Mesendoderm (in vitro differentiated cells): ENCODE measurements at regions not wholly inside any gene's neighbourhood (a gene's known extent, or its start where the extent isn't known, plus 50 kb on each side); places are given as distances from the start of the nearest gene placed in this dataset.

ENCODE experiments used
- DNase-seq: peaks from one replicate; pipeline ENCODE4 v3.0.0; 2013
- H2AK5ac ChIP-seq: 2 replicates; pipeline ENCODE4 v1.6.1; 2013; ENCODE audit warnings: low read length, inconsistent platforms
- H2BK120ac ChIP-seq: 2 replicates; pipeline ENCODE4 v1.6.1; 2013; ENCODE audit warnings: low read depth, mild to moderate bottlenecking, low read length, moderate library complexity, mixed read lengths
- H2BK15ac ChIP-seq: replicated peaks from 2 replicates; pipeline ENCODE4 v1.6.1; 2013; ENCODE audit warnings: low read depth, mild to moderate bottlenecking, moderate library complexity
- H2BK5ac ChIP-seq: 2 replicates; pipeline ENCODE4 v1.6.1; 2013; ENCODE audit warnings: low read length, inconsistent platforms
- H3K18ac ChIP-seq: 2 replicates; pipeline ENCODE4 v1.6.1; 2013; ENCODE audit warnings: mild to moderate bottlenecking, low read length, mixed read lengths
- H3K23ac ChIP-seq: one replicate; pipeline ENCODE4 v1.6.1; 2013; ENCODE audit warnings: low read length
- H3K27ac ChIP-seq: 2 replicates; pipeline ENCODE4 v1.5.1; 2013; ENCODE audit warnings: low read depth, mild to moderate bottlenecking, inconsistent platforms, low read length, moderate library complexity
- H3K27me3 ChIP-seq: 2 replicates; pipeline ENCODE4 v1.6.1; 2013; ENCODE audit warnings: low read length, control low read depth, mild to moderate bottlenecking, inconsistent platforms; ENCODE audit not compliant: insufficient read depth, poor library complexity
- H3K36me3 ChIP-seq: 2 replicates; pipeline ENCODE4 v1.6.1; 2013; ENCODE audit warnings: low read length, inconsistent platforms; ENCODE audit not compliant: control insufficient read depth, insufficient read depth
- H3K4ac ChIP-seq: one replicate; pipeline ENCODE4 v1.6.1; 2013; ENCODE audit warnings: low read depth, mild to moderate bottlenecking, low read length, moderate library complexity
- H3K4me1 ChIP-seq: 2 replicates; pipeline ENCODE4 v1.6.1; 2013; ENCODE audit warnings: low read depth, low read length, inconsistent platforms; ENCODE audit not compliant: control insufficient read depth
- H3K4me2 ChIP-seq: 2 replicates; pipeline ENCODE4 v1.6.1; 2013; ENCODE audit warnings: low read length
- H3K4me3 ChIP-seq: 2 replicates; pipeline ENCODE4 v1.5.1; 2013; ENCODE audit warnings: mild to moderate bottlenecking, low read length
- H3K56ac ChIP-seq: one replicate; pipeline ENCODE4 v1.6.1; 2013; ENCODE audit warnings: low read length
- H3K79me1 ChIP-seq: 2 replicates; pipeline ENCODE4 v1.6.1; 2013; ENCODE audit warnings: low read length, inconsistent platforms
- H3K79me2 ChIP-seq: 2 replicates; pipeline ENCODE4 v1.6.1; 2013; ENCODE audit warnings: mild to moderate bottlenecking, low read length; ENCODE audit not compliant: control insufficient read depth, insufficient read depth
- H3K9ac ChIP-seq: 2 replicates; pipeline ENCODE4 v1.6.1; 2013; ENCODE audit warnings: low read length, inconsistent platforms
- H4K5ac ChIP-seq: one replicate; pipeline ENCODE4 v1.6.1; 2013; ENCODE audit warnings: low read length
- H4K8ac ChIP-seq: one replicate; pipeline ENCODE4 v1.6.1; 2013; ENCODE audit warnings: low read depth, mild to moderate bottlenecking, control low read depth, low read length, moderate library complexity
- WGBS: extraction: QIAGEN DNeasy Blood & Tissue Kit; methylation state at CpG from one replicate; pipeline ENCODE4 v1.1.7; 2013; ENCODE audit warnings: low lambda C conversion rate, missing lambda C conversion rate; ENCODE audit not compliant: insufficient coverage; ENCODE audit errors: extremely low coverage; 5-methylcytosine and 5-hydroxymethylcytosine counted together

- H3K79me1 ChIP-seq: no peaks in the 10 kb centered on the region
- H3K4me2 ChIP-seq: no peak overlapping the region
- H4K5ac ChIP-seq: no peak overlapping the region
- no peak overlapping the region for H3K27ac ChIP-seq
- no peak overlapping the region for H2BK5ac ChIP-seq
- H3K18ac ChIP-seq: no peak overlapping the region
- H3K27me3 ChIP-seq: no peaks in the 10 kb centered on the region
- no peaks in the 10 kb centered on the region for H3K79me2 ChIP-seq
- H3K4me1 ChIP-seq: no peaks in the 10 kb centered on the region
- no peak overlapping the region for H3K23ac ChIP-seq
- H2BK15ac ChIP-seq: no peak overlapping the region
- no peak overlapping the region for H2BK120ac ChIP-seq
- no peak for DNase-seq
- no peak overlapping the region for H3K4ac ChIP-seq
- H3K9ac ChIP-seq: no peak overlapping the region
- no peaks in the 10 kb centered on the region for H3K36me3 ChIP-seq
- H2AK5ac ChIP-seq: no peak overlapping the region
- WGBS: no CpG with 5 or more reads among the region's 4 CpGs
- no peak overlapping the region for H3K56ac ChIP-seq
- H4K8ac ChIP-seq: no peak overlapping the region
- H3K4me3 ChIP-seq: no peak overlapping the region
Observed at GRCh38 chr16:16991711-16992110, 479.0 kb downstream of the XYLT1 start.

DNA sequence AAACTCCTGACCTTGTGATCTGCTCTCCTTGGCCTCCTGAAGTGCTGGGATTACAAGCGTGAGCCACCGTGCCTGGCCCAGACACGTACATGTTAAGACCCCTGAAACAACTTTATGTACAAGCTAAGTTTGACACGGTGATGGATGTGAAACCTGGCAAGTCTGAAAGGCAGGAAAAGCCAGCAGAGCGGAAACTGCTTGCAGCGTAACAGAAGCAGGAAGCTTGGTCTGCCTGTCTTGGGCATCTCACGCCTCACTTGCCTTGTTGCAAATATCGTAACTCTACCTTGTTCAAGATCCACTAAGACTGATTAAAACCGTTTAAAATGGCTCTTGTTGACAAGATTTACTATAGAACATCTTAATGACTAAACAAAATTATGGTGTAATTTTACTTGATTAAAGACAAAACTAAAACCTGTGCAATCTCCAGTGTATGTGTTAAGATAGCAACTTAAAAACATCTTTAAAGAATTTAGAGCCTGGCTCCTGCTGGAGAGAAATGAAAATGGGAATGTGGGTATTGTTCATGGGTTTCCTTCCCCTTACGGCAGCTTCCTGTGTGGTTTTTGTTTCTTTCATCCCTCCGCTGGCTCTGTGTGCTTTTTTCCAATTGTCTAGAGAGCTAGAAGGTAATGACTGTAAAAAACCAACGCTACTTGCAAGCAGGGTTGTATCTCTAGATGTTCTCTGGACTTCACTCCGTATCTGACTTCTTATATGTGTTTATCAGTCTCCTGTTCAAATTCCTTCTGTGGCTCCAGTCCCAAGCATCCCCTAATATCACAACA, 477.6 kb downstream of the XYLT1 start:
- Histone ChIP-seq H3K23ac (no peak overlapping the region), H3K79me2 (no peaks in the 10 kb centered on the region), H2AK5ac (no peak overlapping the region), H3K36me3 (no peaks in the 10 kb centered on the region), H3K4me3 (no peak overlapping the region), H3K4me1 (no peaks in the 10 kb centered on the region), H3K27ac (no peak overlapping the region), H3K18ac (no peak overlapping the region), H2BK5ac (no peak overlapping the region), H3K56ac (no peak overlapping the region), H2BK15ac (no peak overlapping the region), H3K27me3 (no peaks in the 10 kb centered on the region), H3K4ac (no peak overlapping the region), H4K5ac (no peak overlapping the region), H2BK120ac (no peak overlapping the region), H3K79me1 (no peaks in the 10 kb centered on the region), H4K8ac (no peak overlapping the region), H3K9ac (no peak overlapping the region), H3K4me2 (no peak overlapping the region)
- no peak for DNase-seq
- no CpG with 5 or more reads among the region's 13 CpGs for whole genome bisulfite sequencing

GRCh38 chr16:16994831-16995230, 475.9 kb downstream of the XYLT1 start:
- Histone ChIP-seq H3K27me3 (no peaks in the 10 kb centered on the region), H3K18ac (no peak overlapping the region), H2AK5ac (no peak overlapping the region), H4K8ac (no peak overlapping the region), H3K56ac (no peak overlapping the region), H3K27ac (no peak overlapping the region), H3K4me3 (no peak overlapping the region), H2BK5ac (no peak overlapping the region), H3K79me2 (no peaks in the 10 kb centered on the region), H3K4me2 (no peak overlapping the region), H3K79me1 (no peaks in the 10 kb centered on the region), H3K23ac (no peak overlapping the region), H3K36me3 (no peaks in the 10 kb centered on the region), H3K4me1 (no peaks in the 10 kb centered on the region), H2BK15ac (no peak overlapping the region), H3K4ac (no peak overlapping the region), H4K5ac (no peak overlapping the region), H3K9ac (no peak overlapping the region), H2BK120ac (no peak overlapping the region)
- DNase-seq: peak; percentile 30
- no CpG with 5 or more reads among the region's 5 CpGs for WGBS

GRCh38 chr16:16996827-16997226, 473.9 kb downstream of the XYLT1 start:
- Histone ChIP-seq H2BK15ac (no peak overlapping the region), H3K23ac (no peak overlapping the region), H2BK5ac (no peak overlapping the region), H3K4me1 (no peaks in the 10 kb centered on the region), H3K18ac (no peak overlapping the region), H3K79me1 (no peaks in the 10 kb centered on the region), H4K5ac (no peak overlapping the region), H3K4me3 (no peak overlapping the region), H3K36me3 (no peaks in the 10 kb centered on the region), H3K79me2 (no peaks in the 10 kb centered on the region), H2AK5ac (no peak overlapping the region), H3K4ac (no peak overlapping the region), H2BK120ac (no peak overlapping the region), H3K56ac (no peak overlapping the region), H3K27ac (no peak overlapping the region), H4K8ac (no peak overlapping the region), H3K27me3 (no peaks in the 10 kb centered on the region), H3K4me2 (no peak overlapping the region), H3K9ac (no peak overlapping the region)
- DNase-seq: peak; percentile 46
- WGBS: no CpG with 5 or more reads among the region's 3 CpGs

GRCh38 chr16:16997349-16997748, 473.4 kb downstream of the XYLT1 start:
- no peaks in the 10 kb centered on the region for H3K27me3 ChIP-seq
- no peak overlapping the region for H3K56ac ChIP-seq
- no peak overlapping the region for H3K23ac ChIP-seq
- no peak overlapping the region for H3K18ac ChIP-seq
- no peaks in the 10 kb centered on the region for H3K79me2 ChIP-seq
- no peaks in the 10 kb centered on the region for H3K36me3 ChIP-seq
- no peak overlapping the region for H3K27ac ChIP-seq
- DNase-seq: no peak
- no peaks in the 10 kb centered on the region for H3K4me1 ChIP-seq
- no peak overlapping the region for H2BK5ac ChIP-seq
- no peak overlapping the region for H4K5ac ChIP-seq
- H3K4me3 ChIP-seq: no peak overlapping the region
- no peaks in the 10 kb centered on the region for H3K79me1 ChIP-seq
- H2AK5ac ChIP-seq: no peak overlapping the region
- H4K8ac ChIP-seq: no peak overlapping the region
- H3K4ac ChIP-seq: no peak overlapping the region
- no peak overlapping the region for H3K9ac ChIP-seq
- H2BK120ac ChIP-seq: no peak overlapping the region
- no CpG with 5 or more reads among the region's 6 CpGs for WGBS
- no peak overlapping the region for H2BK15ac ChIP-seq
- no peak overlapping the region for H3K4me2 ChIP-seq

DNA sequence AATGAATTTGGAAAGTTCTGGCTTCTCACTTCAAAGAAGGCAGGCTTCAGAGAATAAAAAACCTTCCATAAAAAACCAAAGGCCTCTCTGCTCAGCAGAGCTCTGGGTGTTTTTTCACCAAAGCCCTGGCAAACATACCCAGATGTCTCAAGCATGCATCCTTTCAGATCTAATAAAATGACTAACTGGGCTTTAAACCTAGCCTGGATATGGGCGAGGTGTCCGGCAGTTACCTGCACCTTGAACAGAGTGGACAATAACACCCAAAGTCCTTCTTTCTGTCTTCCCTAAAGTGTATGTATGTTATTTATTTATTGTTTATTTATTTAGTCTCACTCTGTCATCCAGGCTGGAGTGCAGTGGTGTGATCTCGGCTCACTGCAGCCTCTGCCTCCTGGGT, 469.3 kb downstream of the XYLT1 start:
- Histone ChIP-seq H3K27me3 (no peaks in the 10 kb centered on the region), H3K27ac (no peak overlapping the region), H2BK15ac (no peak overlapping the region), H3K4ac (no peak overlapping the region), H3K36me3 (no peaks in the 10 kb centered on the region), H3K56ac (no peak overlapping the region), H3K79me1 (no peaks in the 10 kb centered on the region), H2BK120ac (no peak overlapping the region), H3K18ac (no peak overlapping the region), H4K5ac (no peak overlapping the region), H3K23ac (no peak overlapping the region), H3K4me2 (no peak overlapping the region), H2BK5ac (no peak overlapping the region), H3K4me3 (no peak overlapping the region), H4K8ac (no peak overlapping the region), H3K9ac (no peak overlapping the region), H3K79me2 (no peaks in the 10 kb centered on the region), H2AK5ac (no peak overlapping the region), H3K4me1 (no peaks in the 10 kb centered on the region)
- DNase-seq: no peak
- WGBS: no CpG with 5 or more reads among the region's 3 CpGs
